H1 (cell line): ENCODE measurements at regions not wholly inside any gene's neighbourhood (a gene's known extent, or its start where the extent isn't known, plus 50 kb on each side); places are given as distances from the start of the nearest gene placed in this dataset.

Experiments
- CTCF ChIA-PET: fragments of 300-600 bp; sonication (Branson Sonifier 250); formaldehyde crosslinking; loops from one replicate; lab custom pipeline; 2021; ENCODE audit not compliant: partially characterized antibody; lab: Charles Lee
- POLR2A ChIA-PET: fragments of 300-600 bp; sonication (Branson Sonifier 250); formaldehyde crosslinking; loops from one replicate; lab custom pipeline; 2021; ENCODE audit warnings: inconsistent platforms; ENCODE audit not compliant: partially characterized antibody; lab: Charles Lee
- DNase-seq, 2 experiments: peaks; one replicate each; pipeline versions ENCODE4 v3.0.0 to v3.0.0-alpha.2; 2010 to 2022; ENCODE audit warnings: low spot score in 2 of 2, low read depth in 1 of 2, mixed read lengths in 1 of 2
- FAIRE-seq: peaks from 2 replicates; lab custom pipeline; 2011; peaks lifted over from hg19 to GRCh38; lab: Jason Lieb, UNC
- H2AFZ ChIP-seq: 2 replicates; pipeline ENCODE4 v1.8.1; 2012; ENCODE audit warnings: low read length, inconsistent platforms
- H2AK5ac ChIP-seq: 2 replicates; pipeline ENCODE4 v1.6.1; 2013; ENCODE audit warnings: low read depth, low read length
- H2BK120ac ChIP-seq: replicated peaks from 2 replicates; pipeline ENCODE3; 2013; ENCODE audit warnings: low read depth, low read length, inconsistent platforms
- H2BK12ac ChIP-seq: 2 replicates; pipeline ENCODE4 v1.6.1; 2013; ENCODE audit warnings: low read depth, low read length
- H2BK15ac ChIP-seq: 2 replicates; pipeline ENCODE4 v1.6.1; 2013; ENCODE audit warnings: low read length
- H2BK20ac ChIP-seq: 2 replicates; pipeline ENCODE4 v1.6.1; 2013; ENCODE audit warnings: low read length
- H2BK5ac ChIP-seq: 2 replicates; pipeline ENCODE4 v1.6.1; 2013; ENCODE audit warnings: low read depth, low read length
- H3K14ac ChIP-seq: 2 replicates; pipeline ENCODE4 v1.6.1; 2013; ENCODE audit warnings: inconsistent platforms; ENCODE audit not compliant: insufficient read length
- H3K18ac ChIP-seq: 2 replicates; pipeline ENCODE4 v1.6.1; 2013; ENCODE audit warnings: low read length; ENCODE audit errors: extremely low read depth
- H3K23ac ChIP-seq: 2 replicates; pipeline ENCODE4 v1.6.1; 2013; ENCODE audit warnings: inconsistent platforms; ENCODE audit not compliant: insufficient read length
- H3K23me2 ChIP-seq: 2 replicates; pipeline ENCODE4 v1.6.1; 2013; ENCODE audit warnings: low read depth, low read length
- H3K27ac ChIP-seq: 2 replicates; pipeline ENCODE4 v1.6.1; 2011; ENCODE audit warnings: low read depth, low read length, inconsistent platforms
- H3K27me3 ChIP-seq, 4 experiments: replicated peaks in 1 of 4; 1 replicate in 1 of 4; 2 replicates in 3 of 4; pipeline versions ENCODE4 v1.6.1 to v1.8.1; 2011 to 2013; ENCODE audit warnings: low read length in 3 of 4, mild to moderate bottlenecking in 3 of 4, inconsistent platforms in 2 of 4, mixed read lengths in 2 of 4, moderate library complexity in 1 of 4; ENCODE audit not compliant: control insufficient read depth in 3 of 4, insufficient read depth in 3 of 4; ENCODE audit errors: extremely low read depth in 1 of 4
- H3K36me3 ChIP-seq, 4 experiments: 2 replicates each; pipeline versions ENCODE4 v1.6.1 to v1.8.1; 2011 to 2013; ENCODE audit warnings: mild to moderate bottlenecking in 4 of 4, low read length in 3 of 4, moderate library complexity in 2 of 4, control low read depth in 1 of 4, inconsistent platforms in 1 of 4; ENCODE audit not compliant: insufficient read depth in 4 of 4, control insufficient read depth in 2 of 4
- H3K4ac ChIP-seq: replicated peaks from 2 replicates; pipeline ENCODE3; 2013; ENCODE audit warnings: low read length, low read depth, mixed read lengths, inconsistent platforms; ENCODE audit not compliant: insufficient read length
- H3K4me1 ChIP-seq, 4 experiments: replicated peaks in 1 of 4; 1 replicate in 1 of 4; 2 replicates in 3 of 4; pipeline versions ENCODE4 v1.6.1 to v1.8.1; 2011 to 2013; ENCODE audit warnings: low read length in 3 of 4, inconsistent platforms in 2 of 4, mixed read lengths in 1 of 4; ENCODE audit not compliant: insufficient read depth in 4 of 4, control insufficient read depth in 3 of 4
- H3K4me2 ChIP-seq, 2 experiments: 2 replicates each; pipeline versions ENCODE4 v1.6.1 to v1.8.1; 2011 to 2013; ENCODE audit warnings: low read depth in 2 of 2, low read length in 2 of 2, control low read depth in 1 of 2, inconsistent platforms in 1 of 2, mild to moderate bottlenecking in 1 of 2; ENCODE audit not compliant: insufficient read depth in 1 of 2
- H3K4me3 ChIP-seq, 4 experiments: fragments of 200-600, 300-600 bp in 1 of 4; sonication (generic), shearing (Covaris generic), sonication (Bioruptor Twin) in 1 of 4; 2 replicates each; pipeline versions ENCODE4 v1.5.1 to v1.8.1; 2011 to 2016; ENCODE audit warnings: low read length in 4 of 4, low read depth in 3 of 4, control low read depth in 2 of 4, inconsistent platforms in 2 of 4, mild to moderate bottlenecking in 2 of 4, mixed read lengths in 1 of 4, moderate library complexity in 1 of 4; ENCODE audit not compliant: insufficient read depth in 2 of 4; ENCODE audit errors: extremely low read depth in 1 of 4
- H3K56ac ChIP-seq: replicated peaks from 2 replicates; pipeline ENCODE3; 2013; ENCODE audit warnings: low read depth, mild to moderate bottlenecking, mixed read lengths, low read length, inconsistent platforms; ENCODE audit not compliant: insufficient read length
- H3K79me1 ChIP-seq: 2 replicates; pipeline ENCODE4 v1.6.1; 2013; ENCODE audit warnings: low read depth, low read length, control low read depth
- H3K79me2 ChIP-seq, 2 experiments: 2 replicates each; pipeline versions ENCODE4 v1.6.1 to v1.8.1; 2012 to 2013; ENCODE audit warnings: low read length in 2 of 2, mild to moderate bottlenecking in 2 of 2, inconsistent platforms in 1 of 2; ENCODE audit not compliant: insufficient read depth in 2 of 2, control insufficient read depth in 1 of 2
- H3K9ac ChIP-seq, 4 experiments: replicated peaks in 1 of 4; 1 replicate in 1 of 4; 2 replicates in 3 of 4; pipeline versions ENCODE4 v1.6.1 to v1.8.1; 2011 to 2013; ENCODE audit warnings: low read depth in 3 of 4, low read length in 3 of 4, control low read depth in 2 of 4, mild to moderate bottlenecking in 2 of 4, moderate library complexity in 2 of 4, inconsistent platforms in 1 of 4; ENCODE audit errors: extremely low read depth in 1 of 4
- H3K9me3 ChIP-seq, 2 experiments: 2 replicates each; pipeline versions ENCODE4 v1.6.1 to v1.8.1; 2012 to 2013; ENCODE audit warnings: mild to moderate bottlenecking in 2 of 2, moderate library complexity in 2 of 2, control low read depth in 1 of 2, inconsistent platforms in 1 of 2, low read depth in 1 of 2, low read length in 1 of 2, mixed read lengths in 1 of 2; ENCODE audit not compliant: insufficient read depth in 2 of 2
- H4K20me1 ChIP-seq, 2 experiments: replicated peaks in 1 of 2; 2 replicates each; pipeline versions ENCODE3 to v1.8.1; 2011 to 2013; ENCODE audit warnings: inconsistent platforms in 2 of 2, low read length in 2 of 2, mild to moderate bottlenecking in 1 of 2; ENCODE audit not compliant: insufficient read depth in 2 of 2, control insufficient read depth in 1 of 2
- H4K5ac ChIP-seq: 2 replicates; pipeline ENCODE4 v1.6.1; 2013; ENCODE audit warnings: low read length, low read depth, mixed read lengths, inconsistent platforms; ENCODE audit not compliant: insufficient read length
- H4K8ac ChIP-seq: 2 replicates; pipeline ENCODE4 v1.8.0; 2013; ENCODE audit warnings: mild to moderate bottlenecking, moderate library complexity, low read length, inconsistent platforms; ENCODE audit not compliant: insufficient read depth; ENCODE audit errors: extremely low read depth
- H4K91ac ChIP-seq: replicated peaks from 2 replicates; pipeline ENCODE3; 2013; ENCODE audit warnings: low read length, mixed read lengths, inconsistent platforms; ENCODE audit not compliant: insufficient read length
- BRCA1 ChIP-seq: IDR thresholded peaks from 2 replicates; pipeline ENCODE4 v1.6.1; 2012; ENCODE audit warnings: low read depth, low read length, improper control_type of control experiment
- RBBP5 ChIP-seq: IDR thresholded peaks from 2 replicates; pipeline ENCODE4 v1.7.1; 2012; ENCODE audit warnings: low read depth, mild to moderate bottlenecking, inconsistent platforms, low read length, moderate library complexity, borderline replicate concordance
- WGBS, 2 experiments: shearing (Covaris generic) in 1 of 2; methylation state at CpG; one replicate each; pipeline versions ENCODE4 v1.1.6 to v1.1.7; 2013 to 2015; ENCODE audit warnings: low lambda C conversion rate in 2 of 2, mixed read lengths in 2 of 2, inconsistent platforms in 1 of 2, low coverage in 1 of 2, missing lambda C conversion rate in 1 of 2; ENCODE audit not compliant: insufficient replicate concordance in 2 of 2, insufficient coverage in 1 of 2, insufficient read length in 1 of 2; ENCODE audit errors: extremely low coverage in 1 of 2, missing lambda C conversion rate in 1 of 2; 5-methylcytosine and 5-hydroxymethylcytosine counted together

- FAIRE-seq (no peak), DNase-seq (no peak)
- no peak overlapping the region for H3K4me3 ChIP-seq
- H4K8ac ChIP-seq: no peak overlapping the region
- no peaks in the 10 kb centered on the region for H4K20me1 ChIP-seq
- no peak overlapping the region for H3K14ac ChIP-seq
- H2BK15ac ChIP-seq: no peak overlapping the region
- ChIA-PET CTCF (no interaction called here), POLR2A (no interaction called here)
- H3K23ac ChIP-seq: no peak overlapping the region
- no peak overlapping the region for H2BK120ac ChIP-seq
- no peaks in the 10 kb centered on the region for H3K79me2 ChIP-seq
- no peak overlapping the region for H3K4me2 ChIP-seq
- no peaks in the 10 kb centered on the region for H3K36me3 ChIP-seq
- H2AK5ac ChIP-seq: no peak overlapping the region
- H3K4ac ChIP-seq: no peak overlapping the region
- no peak overlapping the region for H2BK12ac ChIP-seq
- H3K9ac ChIP-seq: no peak overlapping the region
- H3K27ac ChIP-seq: no peak overlapping the region
- no peaks in the 10 kb centered on the region for H3K27me3 ChIP-seq
- H2BK5ac ChIP-seq: no peak overlapping the region
- H4K91ac ChIP-seq: no peak overlapping the region
- H4K5ac ChIP-seq: no peak overlapping the region
- no peaks in the 10 kb centered on the region for H3K23me2 ChIP-seq
- no peak overlapping the region for H3K56ac ChIP-seq
- 94% methylated on average over 2 of the region's 2 CpGs; no CpG with 5 or more reads in 1 of the 2 experiments for WGBS, 2 experiments
- no peaks in the 10 kb centered on the region for H3K79me1 ChIP-seq
- no peak overlapping the region for H2AFZ ChIP-seq
- H3K4me1 ChIP-seq: peaks cover 0 to 3% (median 1%) of the 10 kb centered on the region in 4 experiments; a peak in 3 of 7 replicates
- no peak overlapping the region for H2BK20ac ChIP-seq
- no peak overlapping the region for H3K18ac ChIP-seq
- H3K9me3 ChIP-seq: no peaks in the 10 kb centered on the region
- TF ChIP-seq BRCA1 (no peak), RBBP5 (no peak)
Observed at GRCh38 chr3:80040067-80040466, 272.3 kb upstream of the ROBO1 start.
